ENCODE measurements at regions not wholly inside any gene's neighbourhood (a gene's known extent, or its start where the extent isn't known, plus 50 kb on each side); places are given as distances from the start of the nearest gene placed in this dataset.
"Not testable (repeated sequence)": the region's sequence is repeated elsewhere in the genome, so short reads cannot be mapped to it uniquely, and the experiment has no call there.

DNA sequence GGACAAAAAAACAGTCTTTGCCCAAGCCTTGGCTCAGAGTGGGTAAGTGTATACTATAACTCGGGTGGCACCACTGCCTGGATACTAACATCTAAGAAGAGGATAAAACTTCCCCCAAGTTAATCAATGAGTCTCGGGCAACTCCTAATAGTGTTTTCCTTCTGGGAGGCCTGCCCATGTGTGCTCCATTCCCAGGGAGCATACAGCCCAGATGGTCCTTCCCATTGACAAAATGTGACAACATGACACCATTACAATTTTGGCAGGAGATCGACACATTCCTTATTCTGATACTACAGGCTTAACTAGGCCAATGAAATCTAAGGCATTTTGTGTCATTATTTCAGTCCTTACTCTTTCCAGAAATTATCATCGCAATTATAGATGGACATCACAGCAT lies 52.7 kb upstream of the CRIM1 start:
- no peak for DNase-seq (ENCODE audit: low read depth in 2 of 2)

DNA sequence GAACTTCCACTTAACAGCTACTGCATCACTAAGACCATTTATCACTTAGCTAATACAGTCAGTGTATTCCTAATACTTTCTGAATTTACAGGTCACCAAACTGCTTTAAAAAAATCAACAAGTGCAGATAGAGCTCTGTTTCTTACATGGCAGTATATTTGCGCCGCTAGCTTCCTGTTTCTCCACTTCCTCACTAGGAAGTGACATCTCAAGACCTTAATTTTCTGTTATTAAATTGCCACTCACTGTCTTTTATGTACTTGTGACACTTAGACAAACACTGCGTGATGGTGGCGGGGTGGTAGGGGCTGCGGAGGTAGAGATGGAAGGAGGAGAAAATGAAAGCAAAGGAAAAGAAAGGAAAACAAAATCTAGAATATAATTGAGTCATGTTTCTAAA lies 53.7 kb upstream of the CRIM1 start:
- no peak for DNase-seq (ENCODE audit: low read depth in 2 of 2)

DNA sequence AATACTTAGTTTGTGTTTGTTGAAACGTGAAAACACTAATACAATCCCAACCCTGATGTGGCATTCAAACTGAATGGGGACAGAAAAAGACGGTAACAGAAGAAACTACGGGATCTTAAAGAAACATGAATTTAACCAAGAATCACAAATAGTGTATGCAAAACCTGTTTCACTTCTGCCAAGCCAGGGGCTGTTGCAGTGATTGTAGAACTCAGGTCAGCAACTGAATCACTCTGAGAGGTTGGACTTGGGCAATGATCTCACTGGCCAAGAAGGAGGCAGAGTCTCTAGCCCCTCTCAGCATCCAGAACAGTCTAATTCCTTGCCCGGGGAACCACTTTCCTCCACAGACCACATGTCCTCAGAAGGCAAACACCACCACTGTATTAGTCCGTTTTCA lies 54.9 kb upstream of the CRIM1 start:
- no peak for DNase-seq (ENCODE audit: low read depth in 2 of 2)

DNA sequence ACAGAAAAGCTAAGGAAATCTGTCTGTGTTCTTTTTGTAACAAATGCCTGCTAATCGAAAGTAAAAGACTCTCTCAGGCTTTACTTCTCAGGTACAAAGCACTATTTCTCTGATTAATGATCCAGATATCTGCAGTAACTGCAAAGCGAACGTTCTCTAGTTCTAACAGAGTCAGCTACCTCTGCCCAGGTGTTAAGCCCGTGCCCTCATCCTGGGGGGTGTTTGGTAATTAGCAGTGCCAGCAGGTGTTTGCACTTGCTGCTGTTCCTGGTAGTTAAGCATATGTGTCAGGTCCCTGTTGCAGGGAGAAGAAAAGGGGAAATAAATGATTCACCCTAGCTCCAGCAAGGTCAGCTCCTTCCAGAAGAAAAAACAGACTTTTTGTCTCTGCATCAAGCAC lies 58.8 kb upstream of the CRIM1 start:
- DNase-seq (ENCODE audit: low read depth in 2 of 2): no peak

DNA sequence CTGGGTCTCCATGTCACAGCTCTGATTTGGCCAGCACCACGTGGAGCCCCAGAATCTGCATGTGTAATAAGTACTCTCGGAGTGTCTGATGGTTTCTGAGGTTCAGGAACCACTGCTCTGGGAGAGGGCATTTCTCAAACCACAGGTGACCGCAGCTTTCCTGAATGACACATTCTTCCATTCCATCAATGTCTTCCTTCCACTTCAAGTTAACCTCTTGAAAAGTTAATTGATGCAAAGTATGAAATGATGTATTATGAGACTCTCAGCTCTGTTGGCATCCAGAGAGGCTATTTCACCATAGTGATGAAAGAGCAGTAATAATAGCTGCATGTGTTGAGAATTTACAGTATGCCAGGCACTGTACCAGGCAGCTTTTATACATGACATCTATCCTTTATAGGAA lies 61.3 kb upstream of the CRIM1 start:
- no peak for DNase-seq (ENCODE audit: low read depth in 2 of 2)

DNA sequence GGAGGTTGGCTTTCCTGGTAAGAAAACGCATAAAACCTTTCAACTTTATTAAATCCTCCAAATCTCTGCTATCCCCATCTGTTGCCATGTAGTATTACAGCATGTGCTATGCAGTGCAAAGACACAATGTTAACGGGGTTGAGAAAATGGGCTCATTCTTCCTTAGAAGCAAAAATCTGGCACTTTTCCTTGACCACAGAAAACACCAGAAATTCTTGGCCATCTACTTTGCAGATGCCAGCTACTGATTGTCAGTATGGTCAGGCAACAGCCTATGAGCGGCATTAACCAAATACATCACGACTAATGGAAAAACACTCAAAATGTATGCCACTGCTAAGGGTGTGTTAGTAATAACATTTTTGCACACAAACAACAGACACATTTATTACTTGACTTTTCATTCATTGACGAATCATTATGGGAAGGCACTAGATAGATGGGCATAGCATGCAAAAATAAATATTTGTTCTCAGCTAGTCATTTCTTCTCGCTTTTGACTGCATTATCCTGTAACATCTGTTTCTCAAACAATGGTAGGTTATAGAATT lies 65.2 kb upstream of the CRIM1 start:
- DNase-seq (ENCODE audit: low read depth in 2 of 2): no peak

DNA sequence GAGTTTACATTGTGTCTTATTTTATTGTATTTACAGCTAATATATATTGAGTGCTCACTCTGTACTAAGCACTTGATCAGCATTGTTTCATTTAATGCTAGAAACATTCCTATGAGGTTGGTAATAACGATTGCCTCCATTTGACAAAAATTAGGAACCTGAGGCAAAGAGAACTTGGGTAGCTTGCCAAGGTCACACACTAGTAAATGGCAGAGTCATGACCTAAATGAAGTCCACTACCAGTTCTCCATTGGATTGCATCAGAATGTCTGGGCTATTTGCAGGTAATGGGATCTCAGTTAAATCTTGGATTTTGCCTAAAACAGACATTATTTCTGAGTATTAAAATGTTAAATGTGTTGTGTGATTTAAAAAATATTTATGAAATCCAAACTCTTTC lies 65.8 kb upstream of the CRIM1 start:
- DNase-seq (ENCODE audit: low read depth in 2 of 2): no peak

DNA sequence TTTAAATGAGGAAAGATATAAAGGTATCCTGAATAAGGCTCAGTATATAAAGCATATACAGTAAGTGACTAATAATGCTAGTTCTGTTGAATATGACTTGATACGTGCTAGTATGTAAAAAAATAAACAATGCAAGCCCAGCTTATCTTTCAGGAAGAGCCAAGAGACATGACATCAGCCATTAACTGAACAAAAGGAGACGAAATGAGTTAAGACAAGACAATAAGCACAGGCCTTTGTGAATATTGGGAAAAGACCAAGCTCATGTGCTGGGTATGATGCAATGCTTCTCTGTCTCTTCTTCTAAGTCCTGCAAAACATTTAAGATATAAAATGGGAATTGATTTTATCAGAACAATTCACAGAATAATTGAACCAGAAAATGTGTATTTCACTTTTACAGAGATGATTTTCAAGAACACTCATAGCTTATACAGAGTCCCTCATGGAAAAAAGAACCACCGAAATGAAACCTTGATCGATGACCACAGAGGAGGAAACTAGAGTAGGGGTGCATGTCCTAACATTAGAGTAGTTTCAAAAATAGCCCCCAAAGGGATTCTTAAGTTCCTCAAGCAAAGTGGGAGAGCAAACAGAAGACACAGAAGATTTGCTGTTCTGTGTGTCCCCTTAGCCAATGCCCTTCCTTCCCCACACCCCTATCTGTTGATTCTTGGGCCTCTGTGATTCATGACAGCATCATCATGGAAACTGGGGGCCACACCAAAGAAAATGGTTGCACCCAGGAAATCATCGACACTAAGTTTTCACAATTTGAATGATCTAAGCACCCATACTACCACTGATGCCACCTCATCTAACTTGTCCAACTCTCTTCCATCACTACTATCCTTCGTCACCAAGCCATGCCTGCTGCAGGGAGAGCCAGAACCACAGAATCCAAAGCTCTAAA lies 68.0 kb upstream of the CRIM1 start:
- no peak for DNase-seq (ENCODE audit: low read depth in 2 of 2)

DNA sequence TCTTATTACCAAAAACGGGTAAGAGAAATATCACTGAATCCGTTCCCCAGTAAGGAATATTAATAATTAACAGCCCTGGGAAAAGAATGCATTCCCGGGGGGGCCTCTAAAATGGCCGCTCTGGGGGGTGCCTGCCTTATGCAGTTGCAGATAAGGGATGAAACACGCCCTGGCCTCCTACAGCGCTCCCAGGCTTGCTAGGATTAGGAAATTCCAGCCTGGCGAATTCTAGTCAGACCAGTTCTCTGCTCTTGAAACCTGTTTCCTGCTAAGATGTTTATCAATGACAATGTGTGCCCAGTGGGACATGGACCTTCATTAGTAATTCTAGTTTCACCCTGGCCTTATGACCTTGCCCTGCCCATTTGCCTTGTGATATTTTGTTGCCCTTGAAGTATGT lies 76.1 kb upstream of the CRIM1 start:
- not testable (repeated sequence) for DNase-seq (ENCODE audit: low read depth in 2 of 2)

DNA sequence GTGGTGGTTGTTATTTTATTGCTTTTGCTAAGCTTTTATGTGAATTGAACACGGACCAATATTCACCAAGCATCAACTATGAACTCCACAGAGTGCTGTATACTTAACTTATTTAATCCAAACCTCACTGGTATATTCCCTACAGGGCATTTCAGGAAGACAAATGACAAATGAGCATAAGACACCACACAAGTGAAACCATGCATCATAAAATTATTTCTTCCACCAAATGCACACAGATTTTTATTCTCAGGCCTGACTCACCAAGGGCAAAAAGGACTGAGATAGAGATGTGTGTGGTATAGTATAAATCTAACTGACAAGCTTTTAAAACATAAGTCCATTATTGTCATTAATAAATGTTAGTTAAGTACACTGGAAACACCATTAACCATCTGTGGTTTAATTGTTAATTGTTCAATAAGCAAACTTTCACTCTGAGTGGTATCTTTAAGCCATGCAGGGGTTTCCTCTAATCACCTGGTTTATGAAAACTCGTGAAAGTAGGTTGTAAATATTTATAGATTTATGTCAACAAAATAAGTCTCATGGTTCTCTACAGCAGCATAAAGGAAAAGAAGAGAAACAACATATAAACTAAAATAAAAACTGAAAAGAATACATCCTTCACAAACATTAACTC lies 77.6 kb upstream of the CRIM1 start:
- no peak for DNase-seq (ENCODE audit: low read depth in 2 of 2)

DNA sequence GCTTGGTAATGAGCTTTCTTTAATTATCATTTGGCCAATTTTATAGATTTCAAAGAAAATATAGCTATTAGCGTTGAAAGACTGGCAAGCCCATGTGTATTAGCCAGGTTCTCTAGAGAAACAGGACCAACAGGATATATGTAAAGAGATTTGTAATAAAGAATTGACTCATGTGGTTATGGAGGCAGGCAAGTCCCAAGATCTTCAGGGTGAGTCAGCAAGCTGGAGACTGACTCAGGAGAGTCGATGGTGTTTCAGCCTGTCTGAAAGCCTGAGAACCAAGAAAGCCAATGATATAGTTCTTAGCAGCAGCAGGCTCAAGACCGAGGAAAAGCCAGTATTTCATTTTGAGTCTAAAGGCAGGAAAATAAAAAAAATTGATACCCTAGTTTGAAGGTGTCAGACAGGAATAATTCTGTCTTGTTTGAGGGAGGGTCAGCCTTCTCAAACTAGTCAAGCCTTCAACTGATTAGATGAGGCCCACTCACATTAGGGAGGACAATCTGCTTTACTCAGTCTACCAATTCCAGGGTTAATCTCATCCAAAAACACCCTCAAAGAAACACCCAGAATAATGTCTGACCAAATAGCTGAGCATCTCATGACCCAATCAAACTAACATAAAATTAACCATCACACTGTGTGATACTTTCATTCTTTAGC lies 78.3 kb upstream of the CRIM1 start:
- no peak for DNase-seq (ENCODE audit: low read depth in 2 of 2)

DNA sequence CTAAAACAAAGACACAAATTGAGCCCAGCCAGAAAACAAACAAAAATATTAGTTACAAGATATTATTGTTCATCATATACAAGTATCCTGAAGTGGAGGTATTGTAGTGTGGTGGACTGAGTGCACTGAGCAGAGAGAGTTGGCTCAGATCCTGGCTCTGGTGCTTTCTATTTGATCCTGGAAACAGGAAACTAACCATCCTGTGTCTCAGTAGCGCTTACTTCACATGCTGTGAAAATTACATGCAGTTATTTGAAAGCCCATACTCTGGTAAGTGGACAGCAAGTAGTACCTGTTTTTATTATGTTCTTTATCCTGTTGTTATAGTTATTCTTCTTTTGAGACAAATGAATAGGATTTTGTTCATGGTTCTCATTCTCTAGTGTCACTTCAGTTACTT lies 84.3 kb upstream of the CRIM1 start:
- no peak for DNase-seq (ENCODE audit: low read depth in 2 of 2)

DNA sequence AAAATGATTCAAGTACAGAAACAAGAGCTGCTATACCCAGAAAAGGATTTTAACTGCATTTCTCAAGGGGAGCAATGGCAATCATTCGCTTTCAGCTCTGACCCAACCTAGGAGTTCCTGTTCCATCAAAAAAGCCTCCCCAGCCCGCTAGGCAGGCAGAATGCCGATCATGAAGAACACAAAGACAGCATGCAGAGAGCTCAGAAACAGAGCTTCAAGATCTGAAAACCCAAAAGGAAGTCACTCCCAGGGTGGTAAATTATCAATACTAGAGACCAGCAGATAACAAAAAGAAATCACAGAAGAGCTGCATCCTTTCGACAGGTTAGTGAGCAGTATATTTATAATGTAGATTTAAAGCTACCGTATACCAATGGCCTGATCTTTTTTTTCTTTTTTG lies 84.8 kb upstream of the CRIM1 start:
- DNase-seq (ENCODE audit: low read depth in 2 of 2): no peak

DNA sequence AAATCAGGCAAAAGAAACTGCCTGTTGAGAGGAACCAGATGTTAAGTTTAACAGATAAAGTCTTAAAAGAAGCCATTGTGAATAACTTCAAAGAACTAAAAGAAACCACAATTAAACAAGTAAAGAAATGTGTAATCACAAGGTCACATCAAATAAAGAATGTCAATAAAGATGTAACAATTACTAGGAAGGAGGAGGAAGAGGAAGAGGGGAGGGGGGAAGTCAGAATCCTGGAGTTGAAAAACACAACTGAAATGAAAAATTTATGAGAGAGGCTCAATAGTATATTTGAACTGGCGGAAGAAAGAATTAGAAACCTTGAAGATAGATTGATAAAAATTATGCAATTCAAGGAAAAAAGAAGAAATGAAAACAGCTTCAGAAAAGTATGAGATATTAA lies 88.4 kb upstream of the CRIM1 start:
- no peak for DNase-seq (ENCODE audit: low read depth in 2 of 2)

DNA sequence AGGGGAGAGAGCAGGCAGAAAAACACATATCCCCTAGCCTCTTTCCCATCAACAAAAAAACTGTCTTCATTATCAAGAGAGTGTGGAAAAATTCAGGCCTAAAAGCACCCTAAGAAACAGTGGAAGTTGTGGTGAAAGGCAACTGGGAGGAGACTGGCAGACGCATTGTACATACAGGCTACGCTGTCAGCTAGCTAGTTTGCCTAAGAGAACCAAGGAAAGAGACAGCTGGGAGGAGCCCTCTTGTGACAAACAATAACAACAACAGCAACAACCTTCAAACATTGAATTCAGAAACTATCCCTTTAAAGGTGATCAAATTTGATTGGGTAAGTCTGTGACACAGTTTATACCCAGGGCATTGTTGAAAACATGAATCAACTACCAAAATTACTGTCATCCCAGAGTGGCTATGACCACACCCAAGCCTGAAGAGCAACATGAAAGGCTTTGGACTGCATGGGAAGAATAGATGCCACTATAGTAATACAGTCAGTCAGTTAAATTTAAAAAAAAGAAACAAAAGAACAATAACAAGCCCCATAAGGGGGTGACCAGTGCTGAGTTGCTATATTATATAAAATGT lies 88.9 kb upstream of the CRIM1 start:
- no peak for DNase-seq (ENCODE audit: low read depth in 2 of 2)

DNA sequence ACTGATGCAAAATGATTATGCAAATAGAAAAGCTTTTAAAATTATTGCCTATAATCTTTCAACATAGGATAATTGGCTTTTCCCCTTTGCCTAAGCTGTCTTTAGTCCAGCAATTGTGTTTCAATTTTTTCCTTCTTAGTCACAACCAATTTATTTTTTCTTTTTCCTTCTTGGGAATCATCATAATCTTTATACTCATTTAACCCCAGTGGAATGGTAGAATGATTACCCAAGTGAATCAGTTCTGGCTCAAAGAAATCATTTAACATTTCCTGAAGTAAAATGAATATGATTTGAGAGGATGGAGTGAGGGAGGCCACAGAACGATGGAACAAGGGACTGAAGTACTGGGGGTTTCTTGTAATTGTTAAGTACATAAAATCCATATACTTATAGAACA lies 93.0 kb upstream of the CRIM1 start:
- no peak for DNase-seq (ENCODE audit: low read depth in 2 of 2)

DNA sequence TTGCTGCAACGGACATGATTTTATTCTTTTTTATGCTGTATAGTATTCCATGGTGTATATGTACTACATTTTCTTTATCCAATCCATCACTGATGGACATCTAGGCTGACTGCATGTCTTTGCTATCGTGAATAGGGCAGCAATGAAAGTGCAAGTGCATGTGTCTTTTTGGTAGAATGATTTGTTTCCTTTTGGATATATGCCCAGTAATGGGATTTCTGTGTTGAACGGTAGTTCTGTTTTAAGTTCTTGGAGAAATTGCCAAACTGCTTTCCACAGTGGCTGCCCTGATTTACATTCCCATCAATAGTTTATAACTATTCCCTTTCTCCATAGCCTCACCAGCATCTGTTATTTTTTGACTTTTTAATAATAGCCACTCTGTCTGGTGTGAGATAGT lies 99.7 kb upstream of the CRIM1 start:
- no peak for DNase-seq (ENCODE audit: low read depth in 2 of 2)

DNA sequence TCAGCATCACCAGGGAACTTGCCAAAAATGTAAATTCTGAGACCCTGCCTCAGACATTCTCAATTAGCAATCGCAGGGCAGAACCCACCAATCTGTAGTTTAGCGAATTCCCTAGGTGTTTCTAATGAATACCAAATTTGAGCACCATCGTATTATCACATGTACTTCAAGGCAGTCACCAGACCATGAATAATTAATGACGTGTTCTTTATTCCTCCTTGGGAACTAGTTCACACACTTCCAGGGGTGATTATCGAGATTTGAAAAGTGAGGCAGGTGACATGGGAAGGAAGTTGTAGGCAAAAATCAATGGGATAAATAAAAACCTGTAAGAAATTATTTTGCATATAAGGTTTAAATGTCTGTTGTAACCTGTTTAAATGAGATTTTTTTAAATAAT lies 102.5 kb upstream of the CRIM1 start:
- DNase-seq (ENCODE audit: low read depth in 2 of 2): no peak

DNA sequence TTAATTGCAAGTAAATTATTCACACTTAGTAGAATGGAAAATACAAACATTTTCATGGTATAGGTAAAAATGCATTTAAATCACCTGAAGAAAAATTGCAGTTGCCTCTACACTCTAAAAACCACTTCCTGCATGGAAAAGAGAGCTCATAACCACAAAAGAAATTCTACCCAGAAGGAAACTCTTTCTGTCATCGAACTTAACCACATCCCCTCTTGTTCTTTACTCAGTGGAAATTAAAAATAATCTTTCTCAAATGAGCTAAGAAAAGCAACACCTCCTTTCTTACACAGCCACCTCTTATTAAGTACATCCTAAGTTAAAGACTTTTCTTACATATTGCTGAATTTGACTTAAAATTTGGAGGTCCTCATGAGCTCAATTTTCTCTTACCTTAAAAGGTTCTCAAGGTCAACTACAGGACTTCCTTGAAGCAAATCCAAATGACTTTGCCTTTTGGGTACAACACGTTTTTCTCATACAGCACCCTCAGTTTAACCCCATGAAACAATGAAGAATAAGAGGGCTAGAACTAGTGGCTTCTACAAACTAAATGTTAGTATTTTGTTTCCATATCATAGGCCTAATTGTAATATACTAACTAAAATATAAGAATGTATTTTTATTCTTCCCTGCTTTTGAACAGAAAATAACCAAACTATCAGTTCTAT lies 109.1 kb upstream of the CRIM1 start:
- no peak for DNase-seq (ENCODE audit: low read depth in 2 of 2)

DNA sequence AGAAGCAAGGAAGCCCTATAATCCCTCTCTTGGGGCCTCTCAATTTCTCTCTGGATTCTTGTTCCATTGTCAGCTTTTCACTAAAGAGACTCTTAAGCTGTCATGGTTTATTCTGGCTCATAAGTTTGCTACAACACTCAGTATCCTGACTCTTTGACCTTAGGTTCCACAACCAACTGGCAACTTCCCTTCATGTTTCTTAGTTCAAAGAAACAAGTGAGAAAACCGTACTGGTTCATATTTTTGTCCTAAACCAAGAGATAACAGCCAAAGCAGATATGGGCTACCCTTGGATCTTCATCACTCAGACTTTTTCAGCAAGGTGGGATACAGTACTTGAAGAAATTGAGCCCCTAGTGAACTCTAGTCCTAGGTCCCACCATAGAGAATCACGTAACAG lies 109.9 kb upstream of the CRIM1 start:
- no peak for DNase-seq (ENCODE audit: low read depth in 2 of 2)

DNA sequence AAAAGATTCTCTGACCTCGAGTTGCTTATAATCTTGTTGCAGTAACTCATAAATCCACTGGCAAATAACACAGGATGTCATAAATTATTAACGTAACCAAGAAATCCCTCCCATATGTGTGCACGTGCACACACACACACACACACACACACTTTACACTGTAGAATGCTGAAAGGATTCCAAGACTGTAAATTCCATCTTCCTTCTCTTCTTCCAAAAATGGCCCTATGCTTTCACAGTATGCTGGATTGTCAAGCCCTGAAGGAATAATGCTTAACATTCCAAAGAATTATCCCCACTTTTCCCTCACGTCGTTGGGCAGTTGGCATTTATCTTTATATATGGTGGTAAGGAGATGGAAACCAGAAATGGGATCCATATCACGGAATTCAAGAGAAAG lies 117.5 kb upstream of the CRIM1 start:
- no peak for DNase-seq (ENCODE audit: low read depth in 2 of 2)

DNA sequence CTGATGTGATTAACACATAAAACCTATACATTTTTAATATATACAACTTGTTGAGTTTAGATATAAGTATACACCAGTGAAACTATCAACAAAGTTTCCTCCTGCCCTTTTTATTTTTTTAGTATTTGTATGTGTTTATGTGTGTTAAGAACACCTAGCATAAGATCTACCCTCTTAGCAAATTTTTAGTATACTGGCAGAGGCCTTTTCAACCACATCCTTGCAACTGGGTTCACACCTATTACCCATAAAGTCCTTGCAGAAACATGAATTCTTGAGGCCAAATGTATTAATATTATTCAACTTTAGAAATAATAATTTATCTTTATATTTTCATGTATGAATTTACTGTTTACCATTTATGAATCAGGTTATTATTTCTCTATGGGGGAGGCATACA lies 119.7 kb upstream of the CRIM1 start:
- no peak for DNase-seq (ENCODE audit: low read depth in 2 of 2)
